GM10847 (cell line): ENCODE measurements at regions not wholly inside any gene's neighbourhood (a gene's known extent, or its start where the extent isn't known, plus 50 kb on each side); places are given as distances from the start of the nearest gene placed in this dataset.

ENCODE experiments used
- POLR2A ChIP-seq: IDR thresholded peaks from 2 replicates; pipeline ENCODE4 v1.6.1; 2011; ENCODE audit not compliant: insufficient read length; ENCODE audit errors: extremely low read depth

GRCh38 chr13:43946281-43946680 is 66.6 kb downstream of the LACC1 start:
- no peak for TF ChIP-seq POLR2A

GRCh38 chr13:43947897-43948458 is 68.3 kb downstream of the LACC1 start:
- TF ChIP-seq POLR2A: no peak

GRCh38 chr13:43953370-43953769 is 73.7 kb downstream of the LACC1 start:
- no peak for TF ChIP-seq POLR2A

DNA sequence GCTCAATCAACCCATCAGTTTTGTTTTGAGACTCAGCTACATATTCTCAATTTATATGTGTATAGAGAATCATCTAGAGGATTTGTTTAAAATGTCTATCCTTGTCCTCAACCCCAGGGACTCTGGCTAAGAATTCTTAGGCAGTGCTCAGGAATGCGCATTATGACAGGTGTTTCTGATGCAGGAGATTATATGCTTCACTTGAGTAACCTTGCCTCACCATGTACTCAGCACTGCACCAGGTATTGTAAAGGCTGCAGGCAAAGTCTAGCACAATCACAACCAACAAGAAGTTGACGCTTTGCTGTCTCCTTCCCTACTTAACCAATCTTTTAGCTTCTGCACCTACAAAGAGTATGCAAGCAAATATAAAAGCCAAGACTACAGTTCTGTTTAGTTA is 79.6 kb downstream of the LACC1 start:
- no peak for TF ChIP-seq POLR2A

- TF ChIP-seq POLR2A: no peak
These were observed 82.2 kb downstream of the LACC1 start for GRCh38 chr13:43961909-43962308.

GRCh38 chr13:43963726-43964125 is 84.0 kb downstream of the LACC1 start:
- TF ChIP-seq POLR2A: no peak

- no peak for TF ChIP-seq POLR2A
These were observed 85.2 kb downstream of the LACC1 start for GRCh38 chr13:43964698-43965458.

GRCh38 chr13:43965459-43965845 is 85.7 kb downstream of the LACC1 start:
- no peak for TF ChIP-seq POLR2A

DNA sequence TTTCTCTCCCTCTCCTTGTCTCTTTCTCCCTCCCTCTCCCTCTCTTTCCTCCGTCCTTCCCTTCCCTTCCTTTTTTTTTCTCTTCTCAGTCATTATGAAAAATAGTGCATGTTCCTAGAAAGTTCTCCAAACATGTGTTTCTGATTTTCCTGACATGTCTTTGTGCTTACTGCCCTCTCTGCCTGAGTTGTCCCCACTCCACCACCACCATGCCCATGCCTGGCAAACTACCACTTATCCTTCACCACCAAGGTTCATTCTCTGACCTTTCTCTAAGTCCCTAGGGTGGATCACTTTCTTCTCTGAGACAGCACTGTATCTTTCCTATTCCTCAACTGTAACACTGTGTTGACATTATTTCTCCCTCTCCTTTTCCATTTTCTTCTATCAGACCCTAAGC is 98.2 kb downstream of the LACC1 start:
- TF ChIP-seq POLR2A: no peak

DNA sequence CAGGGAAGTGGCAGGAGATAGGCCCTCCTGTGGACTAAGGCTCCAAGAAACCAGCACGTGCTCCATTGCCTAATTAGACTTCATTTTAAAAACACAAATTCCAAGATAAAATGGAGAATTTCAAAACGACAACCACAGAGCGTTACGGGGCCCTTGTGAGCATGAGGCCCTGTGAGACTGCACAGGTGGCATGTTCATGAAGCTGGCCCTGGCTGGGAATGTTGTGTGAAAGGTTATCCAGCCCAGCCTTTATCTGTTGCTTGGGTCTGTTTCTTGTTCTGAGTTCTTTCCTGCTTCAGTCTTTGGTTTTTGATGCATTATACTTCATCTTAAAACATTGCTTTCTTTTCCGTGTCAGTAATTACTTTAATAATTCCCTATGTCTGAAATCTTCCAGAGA is 99.0 kb downstream of the LACC1 start:
- TF ChIP-seq POLR2A: no peak

DNA sequence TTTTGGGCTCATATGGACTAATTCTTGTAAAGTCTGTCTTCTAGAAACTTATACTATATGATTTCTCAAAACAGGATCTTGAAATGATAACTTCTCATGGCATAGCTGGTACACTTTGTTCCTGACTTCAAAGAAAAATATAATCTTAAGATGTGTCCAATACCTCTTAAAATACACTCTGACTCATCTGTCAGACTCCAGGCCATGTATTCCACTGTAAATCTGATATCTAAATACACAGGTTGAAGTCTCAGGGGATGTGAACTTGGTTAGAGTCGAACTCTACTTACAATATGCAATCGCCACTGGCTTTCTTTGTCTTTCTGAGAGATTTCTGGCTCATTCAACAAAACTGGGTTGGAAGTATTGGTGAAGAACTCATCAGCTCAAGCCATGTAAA is 99.8 kb downstream of the LACC1 start:
- TF ChIP-seq POLR2A: no peak

- TF ChIP-seq POLR2A: no peak
These were observed 100.9 kb downstream of the LACC1 start for GRCh38 chr13:43980587-43980986.

- TF ChIP-seq POLR2A: no peak
These were observed 101.4 kb downstream of the LACC1 start for GRCh38 chr13:43981091-43981490.

DNA sequence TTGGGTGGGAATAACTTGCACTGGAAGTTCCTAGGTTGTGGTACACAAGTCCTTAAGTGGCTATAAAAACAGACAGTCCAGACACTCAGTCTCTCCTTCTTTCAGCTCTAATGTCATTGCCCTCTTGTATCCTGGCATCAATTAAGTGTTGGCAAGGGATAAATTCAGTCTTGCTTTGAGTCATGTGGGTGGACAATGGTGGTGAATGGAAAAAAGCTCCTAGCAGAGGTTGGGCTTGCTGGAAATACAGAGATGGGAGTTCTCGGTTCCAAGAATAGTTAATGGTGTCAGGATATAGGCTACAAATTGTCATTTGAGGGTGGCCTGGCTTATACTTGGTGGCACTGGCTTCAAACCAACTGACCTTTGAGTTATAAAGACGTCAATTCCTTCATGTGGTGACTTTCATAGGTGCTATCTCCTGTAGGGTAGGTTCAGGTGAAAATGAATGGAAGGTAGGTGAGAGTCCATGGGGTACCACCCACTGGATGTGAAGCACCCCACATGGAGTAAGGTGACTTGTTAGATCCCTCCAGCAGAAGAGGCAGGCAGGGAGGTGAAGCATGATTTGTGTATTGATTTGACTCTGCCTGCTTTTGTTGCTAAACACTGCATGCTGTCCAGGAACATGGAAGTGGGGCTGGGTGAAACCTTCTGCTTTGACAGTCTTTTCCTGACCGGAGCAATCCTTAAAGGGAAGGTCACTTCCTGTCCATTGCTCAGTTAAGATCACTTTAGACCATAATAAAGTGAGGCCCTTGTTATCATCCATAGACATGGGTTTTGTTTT is 102.0 kb downstream of the LACC1 start:
- TF ChIP-seq POLR2A: no peak

- TF ChIP-seq POLR2A: no peak
These were observed 103.7 kb downstream of the LACC1 start for GRCh38 chr13:43983373-43983772.

GRCh38 chr13:43984292-43984691 is 104.6 kb downstream of the LACC1 start:
- TF ChIP-seq POLR2A: no peak
